Hepatocyte (in vitro differentiated cells): ENCODE measurements at regions not wholly inside any gene's neighbourhood (a gene's known extent, or its start where the extent isn't known, plus 50 kb on each side); places are given as distances from the start of the nearest gene placed in this dataset.

ENCODE experiments used
- DNase-seq: peaks from one replicate; pipeline ENCODE4 v3.0.0-alpha.2; 2016; ENCODE audit warnings: low spot score
- H2AFZ ChIP-seq: fragments of 200-600 bp; sonication (generic); 2 replicates; pipeline ENCODE4 v1.6.0; 2016; ENCODE audit warnings: antibody characterized with exemption, mild to moderate bottlenecking
- H3K27ac ChIP-seq: fragments of 200-600 bp; sonication (generic); 2 replicates; pipeline ENCODE4 v1.5.1; 2016; ENCODE audit warnings: mild to moderate bottlenecking
- H3K27me3 ChIP-seq: fragments of 200-600 bp; sonication (generic); 2 replicates; pipeline ENCODE4 v1.6.1; 2016
- H3K36me3 ChIP-seq: fragments of 200-600 bp; sonication (generic); replicated peaks from 2 replicates; pipeline ENCODE4 v1.5.1; 2016; ENCODE audit warnings: low read depth; ENCODE audit not compliant: insufficient read depth
- H3K4me1 ChIP-seq: fragments of 200-600 bp; sonication (generic); 2 replicates; pipeline ENCODE4 v1.5.1; 2016; ENCODE audit warnings: mild to moderate bottlenecking, moderate library complexity; ENCODE audit not compliant: insufficient read depth
- H3K4me2 ChIP-seq: fragments of 200-600 bp; sonication (generic); 2 replicates; pipeline ENCODE4 v1.6.0; 2016
- H3K4me3 ChIP-seq: fragments of 200-600 bp; sonication (generic); 2 replicates; pipeline ENCODE4 v1.5.1; 2016; ENCODE audit warnings: mild to moderate bottlenecking
- H3K79me2 ChIP-seq: fragments of 200-600 bp; sonication (generic); 2 replicates; pipeline ENCODE4 v1.6.0; 2017; ENCODE audit warnings: mild to moderate bottlenecking
- H3K9me2 ChIP-seq: fragments of 200-600 bp; sonication (generic); replicated peaks from 2 replicates; pipeline ENCODE4 v1.6.0; 2017; ENCODE audit warnings: mild to moderate bottlenecking; ENCODE audit not compliant: insufficient read depth
- H3K9me3 ChIP-seq: fragments of 200-600 bp; sonication (generic); 2 replicates; pipeline ENCODE4 v1.5.1; 2016; ENCODE audit warnings: low read depth, mild to moderate bottlenecking
- H4K20me1 ChIP-seq: fragments of 200-600 bp; sonication (generic); 2 replicates; pipeline ENCODE4 v1.6.0; 2016; ENCODE audit warnings: mild to moderate bottlenecking; ENCODE audit not compliant: insufficient read depth, poor library complexity, severe bottlenecking
- EZH2 ChIP-seq: fragments of 200-600 bp; sonication (generic); IDR thresholded peaks from 2 replicates; pipeline ENCODE4 v1.6.1; 2016; ENCODE audit warnings: antibody characterized with exemption, mild to moderate bottlenecking, borderline replicate concordance
- EZH2phosphoT487 ChIP-seq: fragments of 200-600 bp; sonication (generic); IDR thresholded peaks from one replicate; pipeline ENCODE4 v1.6.1; 2018; ENCODE audit warnings: antibody characterized with exemption, mild to moderate bottlenecking, low read depth, moderate library complexity; ENCODE audit not compliant: unreplicated experiment, severe bottlenecking
- WGBS: methylation state at CpG from one replicate; pipeline ENCODE4 v1.1.6; 2016; ENCODE audit warnings: low lambda C conversion rate; ENCODE audit errors: missing lambda C conversion rate; 5-methylcytosine and 5-hydroxymethylcytosine counted together
- TF ChIP-seq, protein P1 (sequence below): fragments of 200-600 bp; sonication (generic); IDR thresholded peaks from 2 replicates; pipeline ENCODE4 v1.5.1; 2016; ENCODE audit warnings: antibody characterized with exemption, mild to moderate bottlenecking; ENCODE audit not compliant: poor library complexity

DNA sequence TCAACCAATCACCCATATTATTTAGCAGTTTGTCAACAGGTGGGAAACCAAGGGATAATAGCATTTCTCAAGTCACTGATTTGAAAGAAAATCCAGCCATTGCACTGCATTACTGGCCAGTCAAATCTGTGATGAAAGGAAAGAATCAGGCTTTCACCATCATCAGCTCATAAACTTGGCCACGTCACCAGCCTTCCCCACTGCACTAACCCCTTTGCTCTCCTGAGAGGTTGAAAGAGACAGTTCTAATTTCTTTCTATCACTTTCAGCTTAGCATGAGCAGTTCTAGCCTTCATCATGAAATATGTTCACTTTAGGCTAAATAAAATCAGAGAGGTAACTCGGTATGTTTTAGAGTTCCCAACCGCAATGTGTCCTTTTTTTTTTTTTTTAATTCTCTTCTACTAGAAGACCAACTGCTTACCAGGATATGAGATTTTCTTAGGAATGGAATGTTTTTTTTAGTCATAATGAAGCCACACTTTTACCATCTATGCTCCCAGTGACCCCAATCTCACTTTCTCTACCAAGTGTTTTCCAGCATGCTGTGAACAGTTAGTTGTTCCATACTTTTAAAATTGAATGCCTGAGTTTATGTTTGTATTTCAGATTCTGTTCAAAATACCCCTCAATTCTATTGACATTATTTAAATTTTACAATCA, 55.7 kb upstream of the SLC7A11 start:
- Histone ChIP-seq H3K79me2 (no peaks in the 10 kb centered on the region), H3K27ac (no peak overlapping the region), H3K4me3 (no peak overlapping the region), H2AFZ (no peak overlapping the region), H3K9me2 (no peaks in the 10 kb centered on the region), H4K20me1 (no peaks in the 10 kb centered on the region), H3K27me3 (no peaks in the 10 kb centered on the region), H3K9me3 (no peaks in the 10 kb centered on the region), H3K4me1 (no peaks in the 10 kb centered on the region), H3K36me3 (no peaks in the 10 kb centered on the region), H3K4me2 (no peak overlapping the region)
- TF ChIP-seq EZH2, result no peak
- TF ChIP-seq, protein P1, sequence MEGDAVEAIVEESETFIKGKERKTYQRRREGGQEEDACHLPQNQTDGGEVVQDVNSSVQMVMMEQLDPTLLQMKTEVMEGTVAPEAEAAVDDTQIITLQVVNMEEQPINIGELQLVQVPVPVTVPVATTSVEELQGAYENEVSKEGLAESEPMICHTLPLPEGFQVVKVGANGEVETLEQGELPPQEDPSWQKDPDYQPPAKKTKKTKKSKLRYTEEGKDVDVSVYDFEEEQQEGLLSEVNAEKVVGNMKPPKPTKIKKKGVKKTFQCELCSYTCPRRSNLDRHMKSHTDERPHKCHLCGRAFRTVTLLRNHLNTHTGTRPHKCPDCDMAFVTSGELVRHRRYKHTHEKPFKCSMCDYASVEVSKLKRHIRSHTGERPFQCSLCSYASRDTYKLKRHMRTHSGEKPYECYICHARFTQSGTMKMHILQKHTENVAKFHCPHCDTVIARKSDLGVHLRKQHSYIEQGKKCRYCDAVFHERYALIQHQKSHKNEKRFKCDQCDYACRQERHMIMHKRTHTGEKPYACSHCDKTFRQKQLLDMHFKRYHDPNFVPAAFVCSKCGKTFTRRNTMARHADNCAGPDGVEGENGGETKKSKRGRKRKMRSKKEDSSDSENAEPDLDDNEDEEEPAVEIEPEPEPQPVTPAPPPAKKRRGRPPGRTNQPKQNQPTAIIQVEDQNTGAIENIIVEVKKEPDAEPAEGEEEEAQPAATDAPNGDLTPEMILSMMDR, result no peak
- no peak for TF ChIP-seq EZH2phosphoT487
- 55% methylated on average over 3 of the region's 3 CpGs for WGBS
- no peak for DNase-seq

GRCh38 chr4:138292321-138292720, 50.2 kb upstream of the SLC7A11 start:
- Histone ChIP-seq H3K36me3 (no peaks in the 10 kb centered on the region), H3K9me2 (no peaks in the 10 kb centered on the region), H3K79me2 (no peaks in the 10 kb centered on the region), H3K27me3 (no peaks in the 10 kb centered on the region), H2AFZ (no peak overlapping the region), H3K27ac (no peak overlapping the region), H3K4me3 (no peak overlapping the region), H3K4me1 (no peaks in the 10 kb centered on the region), H3K4me2 (no peak overlapping the region), H3K9me3 (no peaks in the 10 kb centered on the region), H4K20me1 (no peaks in the 10 kb centered on the region)
- TF ChIP-seq EZH2phosphoT487, result no peak
- TF ChIP-seq, protein P1, result no peak
- TF ChIP-seq EZH2, result no peak
- DNase-seq, result no peak
- WGBS, result 91% methylated on average over 3 of the region's 3 CpGs
